DMS53 (cell line): ENCODE measurements at regions not wholly inside any gene's neighbourhood (a gene's known extent, or its start where the extent isn't known, plus 50 kb on each side); places are given as distances from the start of the nearest gene placed in this dataset.

Source experiments
- DNase-seq: peaks from one replicate; lab custom pipeline; 2025; lab: John Stamatoyannopoulos, UW

- no peak for DNase-seq
These were observed 87.2 kb upstream of the UNC5B start for GRCh38 chr10:71124921-71125748.

DNA sequence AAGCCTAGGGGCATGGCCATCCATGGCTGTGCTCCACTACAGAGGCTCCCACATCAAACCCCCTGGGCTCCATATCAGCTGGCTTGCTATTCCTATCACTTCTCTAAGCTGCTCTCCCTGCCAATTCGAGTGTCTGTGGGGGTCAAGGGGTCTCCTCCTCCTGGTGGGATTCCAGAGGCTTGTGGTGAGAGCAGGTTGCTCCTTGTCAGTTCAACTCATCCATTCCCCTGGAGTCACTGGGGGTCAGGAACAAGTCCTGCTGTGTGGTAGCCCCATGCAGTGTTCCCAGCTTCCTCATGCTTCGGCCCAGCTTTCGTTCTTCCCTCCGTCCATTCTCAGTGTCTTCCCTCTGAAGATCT is 86.6 kb upstream of the UNC5B start:
- no peak for DNase-seq

DNA sequence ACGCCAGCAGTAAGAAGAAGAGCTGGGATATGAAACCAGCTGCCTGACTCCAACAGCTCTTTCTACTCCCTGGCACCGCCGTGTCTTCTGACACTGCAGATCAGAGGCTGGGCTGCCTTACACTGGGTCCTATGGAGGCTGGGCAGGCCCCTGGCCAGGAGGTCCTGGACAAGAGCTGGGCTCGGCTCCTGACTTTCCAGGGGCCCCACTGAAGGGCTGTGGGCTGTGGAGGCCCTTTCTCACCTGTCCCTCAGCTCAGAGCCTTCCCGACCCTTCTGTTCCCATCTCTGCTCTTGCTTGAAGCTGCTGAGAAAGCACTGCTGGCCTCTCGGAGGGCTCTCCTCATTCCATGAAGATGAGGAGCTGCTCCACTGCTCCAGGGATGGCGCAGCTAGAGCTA is 85.9 kb upstream of the UNC5B start:
- DNase-seq = no peak

DNA sequence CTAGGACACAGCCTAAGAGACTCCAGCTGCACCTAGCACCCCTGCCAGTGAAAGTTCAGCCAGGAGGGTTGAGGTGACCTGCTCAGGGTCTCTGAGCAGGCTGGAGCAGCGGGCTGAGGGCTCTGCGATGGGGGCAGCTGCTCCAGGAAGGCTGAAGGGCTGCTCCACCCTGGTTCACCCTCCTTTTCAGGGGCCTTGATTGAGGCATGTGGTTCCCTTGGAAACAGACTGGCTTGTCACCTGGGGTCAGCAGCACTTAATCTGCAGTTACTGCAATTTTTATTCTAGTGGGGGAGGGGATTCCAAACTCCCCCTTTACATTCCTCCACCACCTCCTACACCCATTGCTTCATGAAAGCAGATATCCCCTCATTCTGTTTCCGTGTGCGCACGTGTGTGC is 85.3 kb upstream of the UNC5B start:
- no peak for DNase-seq

GRCh38 chr10:71127773-71128172 is 84.6 kb upstream of the UNC5B start:
- no peak for DNase-seq

GRCh38 chr10:71128311-71128980 is 83.9 kb upstream of the UNC5B start:
- DNase-seq = peak; percentile 7

- no peak for DNase-seq
These were observed 81.3 kb upstream of the UNC5B start for GRCh38 chr10:71131096-71131495.

DNA sequence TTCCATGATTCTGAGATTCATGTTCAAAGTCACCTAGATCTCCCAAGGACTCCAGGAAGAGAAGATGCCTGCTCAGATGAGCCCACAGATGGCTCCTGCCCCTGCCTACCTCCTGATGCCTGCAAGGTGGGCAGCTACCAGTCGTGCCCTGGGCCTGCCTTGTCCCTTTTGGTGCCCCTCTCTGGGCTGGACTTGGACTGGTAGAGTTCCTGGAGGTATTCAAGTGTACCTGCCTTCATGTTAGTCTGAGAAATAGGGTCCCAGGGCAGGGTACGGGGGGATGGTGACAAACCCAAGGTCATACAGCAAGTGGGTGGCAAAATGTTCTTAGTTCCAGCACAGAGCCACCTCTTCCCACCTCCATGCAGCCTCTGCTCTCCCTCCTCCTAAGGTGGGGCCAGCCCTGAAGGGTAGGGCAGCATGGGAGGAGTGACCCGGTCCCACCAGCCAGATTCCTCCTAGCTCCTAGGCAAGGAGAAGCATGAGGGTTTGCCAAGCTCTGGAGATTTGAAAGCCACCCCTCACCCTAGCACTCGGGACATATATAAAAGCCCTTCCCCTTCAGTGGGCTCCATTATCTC is 80.8 kb upstream of the UNC5B start:
- DNase-seq = no peak

GRCh38 chr10:71132321-71132810 is 80.0 kb upstream of the UNC5B start:
- DNase-seq = peak; percentile 8

DNA sequence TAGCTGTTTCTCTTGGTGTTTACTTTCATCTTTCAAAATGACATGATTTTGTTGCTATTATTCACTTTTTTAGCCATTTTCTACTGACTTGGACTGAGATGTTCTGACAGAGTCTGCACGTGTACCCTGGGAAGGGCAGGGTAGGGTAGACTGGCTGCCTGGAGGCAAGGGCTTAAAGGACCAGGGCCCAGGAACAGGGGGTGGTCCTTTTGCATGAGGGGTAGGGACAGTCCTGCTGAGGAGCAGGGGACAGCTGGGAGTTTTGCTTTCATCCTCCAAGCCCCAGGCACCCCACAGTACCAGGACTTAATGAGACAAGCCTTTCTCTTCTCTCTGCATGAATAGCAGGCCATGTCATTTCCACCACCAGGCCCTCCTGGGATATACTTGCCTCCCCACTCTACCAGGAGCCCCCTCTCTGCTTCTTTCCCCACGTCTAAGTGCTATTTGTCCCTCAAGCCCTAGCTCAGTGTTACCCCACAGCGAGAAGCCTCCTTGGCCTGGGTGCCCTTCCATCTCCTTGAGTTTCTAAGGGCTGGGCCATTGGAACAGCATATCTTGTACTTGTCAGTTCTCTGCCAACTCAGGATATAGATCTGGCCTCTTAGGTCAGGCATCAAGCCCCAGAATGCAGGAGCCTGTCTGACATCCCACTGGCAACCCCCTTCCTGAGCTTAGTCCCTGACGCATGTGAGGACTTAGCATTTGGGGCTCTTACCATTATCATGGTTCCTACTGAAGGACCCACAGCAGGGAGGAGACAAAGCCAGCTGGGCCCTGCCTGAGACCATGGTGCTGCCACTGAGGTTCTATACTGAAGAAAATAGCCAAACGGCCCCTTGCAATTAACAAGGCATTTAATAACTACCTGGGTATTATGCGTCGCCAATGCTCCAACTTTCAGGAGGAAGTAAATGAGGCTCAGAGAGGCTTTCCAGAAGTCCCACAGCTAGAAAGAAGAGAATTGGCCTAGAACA is 78.4 kb upstream of the UNC5B start:
- no peak for DNase-seq

DNA sequence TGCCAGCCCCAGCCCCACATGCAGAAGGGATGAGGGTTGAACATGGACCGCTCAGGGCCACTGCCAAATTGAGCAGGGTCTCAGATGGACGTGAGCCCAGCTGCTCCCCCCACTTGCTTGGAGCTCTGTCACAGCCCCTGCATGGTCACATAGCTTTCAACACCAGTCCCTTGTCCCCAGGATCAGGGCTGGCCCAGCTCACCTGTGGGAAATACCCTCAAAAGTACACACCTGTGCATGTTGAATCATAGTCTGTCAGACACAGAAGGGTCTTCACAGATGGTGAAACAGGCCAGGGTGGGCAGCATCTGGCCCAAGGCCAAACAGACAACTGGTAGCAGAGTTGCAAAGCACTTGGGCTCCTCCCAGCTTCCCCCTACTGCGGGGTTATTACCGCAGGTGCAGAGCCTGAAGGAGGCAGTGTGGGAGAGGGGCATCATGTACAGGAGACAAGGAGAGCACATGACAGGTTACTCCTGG is 77.6 kb upstream of the UNC5B start:
- peak; percentile 32 for DNase-seq

DNA sequence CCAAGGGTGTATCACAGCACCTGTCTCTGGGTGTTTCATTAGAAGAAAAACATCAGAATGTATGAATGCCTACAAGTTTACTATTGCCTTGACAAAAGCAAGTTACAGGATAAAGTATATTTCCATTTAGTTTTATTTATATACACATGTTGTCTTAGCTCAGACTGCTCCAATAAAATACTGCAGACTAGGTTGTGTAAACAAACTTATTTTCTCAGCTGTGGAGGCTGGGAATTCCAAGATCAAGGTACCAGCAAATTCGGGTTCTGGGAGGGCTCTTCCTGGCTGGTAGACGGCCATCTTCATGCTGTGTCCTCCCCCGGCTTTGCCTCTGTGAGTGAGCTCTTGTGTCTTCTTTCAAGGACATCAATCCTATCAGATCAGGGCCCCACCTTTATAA is 77.1 kb upstream of the UNC5B start:
- no peak for DNase-seq

GRCh38 chr10:71136036-71136721 is 76.2 kb upstream of the UNC5B start:
- DNase-seq = no peak

- no peak for DNase-seq
These were observed 74.7 kb upstream of the UNC5B start for GRCh38 chr10:71137701-71138100.

- DNase-seq = no peak
These were observed 74.1 kb upstream of the UNC5B start for GRCh38 chr10:71138166-71138830.

DNA sequence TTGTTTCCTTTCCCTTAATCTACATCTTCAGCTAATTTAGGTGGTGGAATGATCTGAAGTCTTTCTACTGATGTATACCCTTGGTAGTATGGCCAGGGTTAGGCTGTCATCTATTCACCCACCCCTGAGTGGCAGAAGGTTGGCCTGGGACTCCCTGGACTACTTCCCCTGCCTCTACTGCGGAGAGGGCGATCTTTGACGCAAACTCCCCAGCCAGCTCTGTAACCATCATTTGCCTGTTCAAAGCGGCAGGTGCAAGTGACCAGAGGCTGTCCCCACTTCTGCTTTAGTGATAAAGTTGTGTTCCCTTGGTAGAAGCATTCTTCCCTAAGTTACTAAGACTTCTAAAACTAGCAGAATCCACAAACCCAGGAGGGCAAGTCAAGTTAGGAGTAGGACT is 70.8 kb upstream of the UNC5B start:
- no peak for DNase-seq

DNA sequence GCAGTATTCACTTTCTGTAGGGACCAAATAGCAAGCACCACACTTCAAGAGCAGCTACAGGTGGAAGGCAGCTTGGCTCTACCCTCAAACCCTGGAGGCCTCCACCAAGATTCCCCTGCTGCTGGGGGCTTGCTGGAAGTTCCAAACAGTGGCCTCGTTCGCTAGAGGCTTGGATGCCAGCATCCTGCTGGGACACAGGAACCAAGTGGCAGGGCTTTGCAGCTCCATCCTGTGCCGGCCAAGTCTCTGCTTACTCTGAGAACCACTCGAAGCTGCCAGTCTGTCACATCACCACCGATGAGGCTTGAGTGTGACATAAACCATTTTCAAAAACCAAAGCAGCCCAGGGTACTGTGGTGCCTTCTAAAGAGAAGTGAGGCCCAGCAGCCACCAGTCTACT is 69.2 kb upstream of the UNC5B start:
- DNase-seq = no peak

DNA sequence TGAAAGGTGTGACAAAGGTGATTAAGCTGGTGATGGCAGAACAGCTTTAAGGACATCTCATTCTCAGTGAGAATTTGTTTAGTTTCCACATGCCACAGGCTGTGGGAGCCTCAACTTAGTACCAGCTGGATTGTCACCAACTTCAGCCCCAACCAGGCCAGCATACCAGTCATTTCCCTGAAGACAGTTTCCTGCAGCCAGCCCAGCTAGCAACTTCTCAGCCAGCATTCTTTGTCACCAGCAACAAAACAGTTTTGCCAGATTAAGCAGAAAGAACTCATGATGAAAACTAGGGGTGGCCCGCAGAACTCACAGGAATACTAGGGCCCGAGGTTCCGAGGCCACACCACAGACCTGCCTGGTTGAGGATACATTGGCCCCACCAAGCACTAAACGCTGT is 68.8 kb upstream of the UNC5B start:
- DNase-seq = no peak

DNA sequence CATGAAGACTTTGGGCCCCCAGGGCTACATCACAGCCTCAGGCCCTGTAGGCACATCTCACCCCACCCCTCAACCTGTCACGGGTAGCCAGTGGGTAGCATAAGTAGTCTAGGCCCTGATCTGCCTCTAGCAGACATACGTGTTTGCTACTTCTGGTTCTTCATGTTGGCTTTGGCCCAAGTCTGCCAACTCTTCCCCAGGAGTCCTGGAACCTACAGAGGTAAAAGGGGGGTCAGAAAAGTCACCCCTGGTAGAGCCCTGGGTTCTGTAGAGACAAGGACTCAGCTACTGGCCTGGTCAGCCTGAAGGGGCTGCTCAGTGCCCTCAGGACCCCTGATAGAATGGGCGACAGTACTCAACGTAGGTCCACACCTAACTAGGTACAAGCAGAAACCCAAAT is 67.5 kb upstream of the UNC5B start:
- DNase-seq = no peak

GRCh38 chr10:71145352-71145945 is 66.9 kb upstream of the UNC5B start:
- no peak for DNase-seq
